H1 (cell line): ENCODE measurements at regions not wholly inside any gene's neighbourhood (a gene's known extent, or its start where the extent isn't known, plus 50 kb on each side); places are given as distances from the start of the nearest gene placed in this dataset.

Source experiments
- CTCF ChIA-PET: fragments of 300-600 bp; sonication (Branson Sonifier 250); formaldehyde crosslinking; loops from one replicate; lab custom pipeline; 2021; ENCODE audit not compliant: partially characterized antibody; lab: Charles Lee
- POLR2A ChIA-PET: fragments of 300-600 bp; sonication (Branson Sonifier 250); formaldehyde crosslinking; loops from one replicate; lab custom pipeline; 2021; ENCODE audit warnings: inconsistent platforms; ENCODE audit not compliant: partially characterized antibody; lab: Charles Lee
- DNase-seq, 2 experiments: peaks; one replicate each; pipeline versions ENCODE4 v3.0.0 to v3.0.0-alpha.2; 2010 to 2022; ENCODE audit warnings: low spot score in 2 of 2, low read depth in 1 of 2, mixed read lengths in 1 of 2
- FAIRE-seq: peaks from 2 replicates; lab custom pipeline; 2011; peaks lifted over from hg19 to GRCh38; lab: Jason Lieb, UNC
- H2AFZ ChIP-seq: 2 replicates; pipeline ENCODE4 v1.8.1; 2012; ENCODE audit warnings: low read length, inconsistent platforms
- H2AK5ac ChIP-seq: 2 replicates; pipeline ENCODE4 v1.6.1; 2013; ENCODE audit warnings: low read depth, low read length
- H2BK120ac ChIP-seq: replicated peaks from 2 replicates; pipeline ENCODE3; 2013; ENCODE audit warnings: low read depth, low read length, inconsistent platforms
- H2BK12ac ChIP-seq: 2 replicates; pipeline ENCODE4 v1.6.1; 2013; ENCODE audit warnings: low read depth, low read length
- H2BK15ac ChIP-seq: 2 replicates; pipeline ENCODE4 v1.6.1; 2013; ENCODE audit warnings: low read length
- H2BK20ac ChIP-seq: 2 replicates; pipeline ENCODE4 v1.6.1; 2013; ENCODE audit warnings: low read length
- H2BK5ac ChIP-seq: 2 replicates; pipeline ENCODE4 v1.6.1; 2013; ENCODE audit warnings: low read depth, low read length
- H3K14ac ChIP-seq: 2 replicates; pipeline ENCODE4 v1.6.1; 2013; ENCODE audit warnings: inconsistent platforms; ENCODE audit not compliant: insufficient read length
- H3K18ac ChIP-seq: 2 replicates; pipeline ENCODE4 v1.6.1; 2013; ENCODE audit warnings: low read length; ENCODE audit errors: extremely low read depth
- H3K23ac ChIP-seq: 2 replicates; pipeline ENCODE4 v1.6.1; 2013; ENCODE audit warnings: inconsistent platforms; ENCODE audit not compliant: insufficient read length
- H3K23me2 ChIP-seq: 2 replicates; pipeline ENCODE4 v1.6.1; 2013; ENCODE audit warnings: low read depth, low read length
- H3K27ac ChIP-seq: 2 replicates; pipeline ENCODE4 v1.6.1; 2011; ENCODE audit warnings: low read depth, low read length, inconsistent platforms
- H3K27me3 ChIP-seq, 4 experiments: replicated peaks in 1 of 4; 1 replicate in 1 of 4; 2 replicates in 3 of 4; pipeline versions ENCODE4 v1.6.1 to v1.8.1; 2011 to 2013; ENCODE audit warnings: low read length in 3 of 4, mild to moderate bottlenecking in 3 of 4, inconsistent platforms in 2 of 4, mixed read lengths in 2 of 4, moderate library complexity in 1 of 4; ENCODE audit not compliant: control insufficient read depth in 3 of 4, insufficient read depth in 3 of 4; ENCODE audit errors: extremely low read depth in 1 of 4
- H3K36me3 ChIP-seq, 4 experiments: 2 replicates each; pipeline versions ENCODE4 v1.6.1 to v1.8.1; 2011 to 2013; ENCODE audit warnings: mild to moderate bottlenecking in 4 of 4, low read length in 3 of 4, moderate library complexity in 2 of 4, control low read depth in 1 of 4, inconsistent platforms in 1 of 4; ENCODE audit not compliant: insufficient read depth in 4 of 4, control insufficient read depth in 2 of 4
- H3K4ac ChIP-seq: replicated peaks from 2 replicates; pipeline ENCODE3; 2013; ENCODE audit warnings: low read length, low read depth, mixed read lengths, inconsistent platforms; ENCODE audit not compliant: insufficient read length
- H3K4me1 ChIP-seq, 4 experiments: replicated peaks in 1 of 4; 1 replicate in 1 of 4; 2 replicates in 3 of 4; pipeline versions ENCODE4 v1.6.1 to v1.8.1; 2011 to 2013; ENCODE audit warnings: low read length in 3 of 4, inconsistent platforms in 2 of 4, mixed read lengths in 1 of 4; ENCODE audit not compliant: insufficient read depth in 4 of 4, control insufficient read depth in 3 of 4
- H3K4me2 ChIP-seq, 2 experiments: 2 replicates each; pipeline versions ENCODE4 v1.6.1 to v1.8.1; 2011 to 2013; ENCODE audit warnings: low read depth in 2 of 2, low read length in 2 of 2, control low read depth in 1 of 2, inconsistent platforms in 1 of 2, mild to moderate bottlenecking in 1 of 2; ENCODE audit not compliant: insufficient read depth in 1 of 2
- H3K4me3 ChIP-seq, 4 experiments: fragments of 200-600, 300-600 bp in 1 of 4; sonication (generic), shearing (Covaris generic), sonication (Bioruptor Twin) in 1 of 4; 2 replicates each; pipeline versions ENCODE4 v1.5.1 to v1.8.1; 2011 to 2016; ENCODE audit warnings: low read length in 4 of 4, low read depth in 3 of 4, control low read depth in 2 of 4, inconsistent platforms in 2 of 4, mild to moderate bottlenecking in 2 of 4, mixed read lengths in 1 of 4, moderate library complexity in 1 of 4; ENCODE audit not compliant: insufficient read depth in 2 of 4; ENCODE audit errors: extremely low read depth in 1 of 4
- H3K56ac ChIP-seq: replicated peaks from 2 replicates; pipeline ENCODE3; 2013; ENCODE audit warnings: low read depth, mild to moderate bottlenecking, mixed read lengths, low read length, inconsistent platforms; ENCODE audit not compliant: insufficient read length
- H3K79me1 ChIP-seq: 2 replicates; pipeline ENCODE4 v1.6.1; 2013; ENCODE audit warnings: low read depth, low read length, control low read depth
- H3K79me2 ChIP-seq, 2 experiments: 2 replicates each; pipeline versions ENCODE4 v1.6.1 to v1.8.1; 2012 to 2013; ENCODE audit warnings: low read length in 2 of 2, mild to moderate bottlenecking in 2 of 2, inconsistent platforms in 1 of 2; ENCODE audit not compliant: insufficient read depth in 2 of 2, control insufficient read depth in 1 of 2
- H3K9ac ChIP-seq, 4 experiments: replicated peaks in 1 of 4; 1 replicate in 1 of 4; 2 replicates in 3 of 4; pipeline versions ENCODE4 v1.6.1 to v1.8.1; 2011 to 2013; ENCODE audit warnings: low read depth in 3 of 4, low read length in 3 of 4, control low read depth in 2 of 4, mild to moderate bottlenecking in 2 of 4, moderate library complexity in 2 of 4, inconsistent platforms in 1 of 4; ENCODE audit errors: extremely low read depth in 1 of 4
- H3K9me3 ChIP-seq, 2 experiments: 2 replicates each; pipeline versions ENCODE4 v1.6.1 to v1.8.1; 2012 to 2013; ENCODE audit warnings: mild to moderate bottlenecking in 2 of 2, moderate library complexity in 2 of 2, control low read depth in 1 of 2, inconsistent platforms in 1 of 2, low read depth in 1 of 2, low read length in 1 of 2, mixed read lengths in 1 of 2; ENCODE audit not compliant: insufficient read depth in 2 of 2
- H4K20me1 ChIP-seq, 2 experiments: replicated peaks in 1 of 2; 2 replicates each; pipeline versions ENCODE3 to v1.8.1; 2011 to 2013; ENCODE audit warnings: inconsistent platforms in 2 of 2, low read length in 2 of 2, mild to moderate bottlenecking in 1 of 2; ENCODE audit not compliant: insufficient read depth in 2 of 2, control insufficient read depth in 1 of 2
- H4K5ac ChIP-seq: 2 replicates; pipeline ENCODE4 v1.6.1; 2013; ENCODE audit warnings: low read length, low read depth, mixed read lengths, inconsistent platforms; ENCODE audit not compliant: insufficient read length
- H4K8ac ChIP-seq: 2 replicates; pipeline ENCODE4 v1.8.0; 2013; ENCODE audit warnings: mild to moderate bottlenecking, moderate library complexity, low read length, inconsistent platforms; ENCODE audit not compliant: insufficient read depth; ENCODE audit errors: extremely low read depth
- H4K91ac ChIP-seq: replicated peaks from 2 replicates; pipeline ENCODE3; 2013; ENCODE audit warnings: low read length, mixed read lengths, inconsistent platforms; ENCODE audit not compliant: insufficient read length
- CBX5 ChIP-seq: fragments of 300-800, 300-1000 bp; sonication (generic); IDR thresholded peaks from 2 replicates; pipeline ENCODE4 v1.7.1; 2016; ENCODE audit warnings: antibody characterized with exemption, low read length, low read depth
- CTCF ChIP-seq, 3 experiments: IDR thresholded peaks; 1 replicate in 2 of 3; 2 replicates in 1 of 3; pipeline versions ENCODE4 v1.5.1 to v1.6.1; 2011; ENCODE audit warnings: low read length in 3 of 3, mild to moderate bottlenecking in 3 of 3, inconsistent platforms in 2 of 3, low read depth in 1 of 3, moderate library complexity in 1 of 3; ENCODE audit not compliant: insufficient read depth in 1 of 3; ENCODE audit errors: control extremely low read depth in 1 of 3
- E2F6 ChIP-seq: IDR thresholded peaks from 2 replicates; pipeline ENCODE4 v1.6.1; 2012; ENCODE audit warnings: inconsistent platforms
- JUND ChIP-seq: IDR thresholded peaks from 2 replicates; pipeline ENCODE4 v1.6.1; 2011; ENCODE audit warnings: mild to moderate bottlenecking, improper control_type of control experiment, low read length
- KDM5A ChIP-seq: fragments of 200-600 bp; IDR thresholded peaks from 2 replicates; pipeline ENCODE4 v1.7.1; 2012; ENCODE audit warnings: mild to moderate bottlenecking, low read length, inconsistent platforms, mixed read lengths
- RXRA ChIP-seq: IDR thresholded peaks from 2 replicates; pipeline ENCODE4 v1.6.1; 2011; ENCODE audit warnings: low read depth, mild to moderate bottlenecking, low read length, moderate library complexity; ENCODE audit not compliant: insufficient read depth
- SAP30 ChIP-seq: fragments of 300-600 bp; sonication (generic); IDR thresholded peaks from 2 replicates; pipeline ENCODE4 v1.7.1; 2012; ENCODE audit warnings: low read length, moderate library complexity, mild to moderate bottlenecking, inconsistent platforms; ENCODE audit not compliant: insufficient read depth, insufficient replicate concordance
- TAF7 ChIP-seq: optimal IDR thresholded peaks from 2 replicates; pipeline ENCODE3; 2011; ENCODE audit warnings: low read depth, mild to moderate bottlenecking, inconsistent platforms, low read length, moderate library complexity, borderline replicate concordance
- TCF12 ChIP-seq: IDR thresholded peaks from 2 replicates; pipeline ENCODE4 v1.6.1; 2011; ENCODE audit warnings: low read depth, mild to moderate bottlenecking, low read length
- WGBS, 2 experiments: shearing (Covaris generic) in 1 of 2; methylation state at CpG; one replicate each; pipeline versions ENCODE4 v1.1.6 to v1.1.7; 2013 to 2015; ENCODE audit warnings: low lambda C conversion rate in 2 of 2, mixed read lengths in 2 of 2, inconsistent platforms in 1 of 2, low coverage in 1 of 2, missing lambda C conversion rate in 1 of 2; ENCODE audit not compliant: insufficient replicate concordance in 2 of 2, insufficient coverage in 1 of 2, insufficient read length in 1 of 2; ENCODE audit errors: extremely low coverage in 1 of 2, missing lambda C conversion rate in 1 of 2; 5-methylcytosine and 5-hydroxymethylcytosine counted together

- H3K9ac ChIP-seq: no peak overlapping the region
- no peaks in the 10 kb centered on the region for H3K23me2 ChIP-seq
- no peak for TF ChIP-seq JUND
- TF ChIP-seq TCF12: no peak
- TF ChIP-seq TAF7: no peak
- TF ChIP-seq CTCF (IDR thresholded peaks at IDR 0.05; ENCODE audit: control extremely low read depth in 1 of 3, insufficient read depth in 1 of 3, low read depth in 1 of 3, low read length in 3 of 3): no peak
- no peak for TF ChIP-seq CBX5
- no peak for TF ChIP-seq E2F6
- TF ChIP-seq SAP30: no peak
- TF ChIP-seq RXRA: no peak
- TF ChIP-seq KDM5A: no peak
- no peak overlapping the region for H3K4me3 ChIP-seq
- no peak overlapping the region for H4K5ac ChIP-seq
- H3K27ac ChIP-seq: no peak overlapping the region
- no peak overlapping the region for H2BK20ac ChIP-seq
- WGBS, 2 experiments: 94% methylated on average over 3 of the region's 3 CpGs; no CpG with 5 or more reads in 1 of the 2 experiments
- H3K56ac ChIP-seq: no peak overlapping the region
- H3K4ac ChIP-seq: no peak overlapping the region
- FAIRE-seq: no peak
- H2AK5ac ChIP-seq: no peak overlapping the region
- no peaks in the 10 kb centered on the region; a peak in 1 of 7 replicates for H3K4me1 ChIP-seq
- H3K27me3 ChIP-seq: no peaks in the 10 kb centered on the region
- no peak overlapping the region for H3K14ac ChIP-seq
- no peak overlapping the region for H2BK12ac ChIP-seq
- no peak overlapping the region for H2BK15ac ChIP-seq
- no peaks in the 10 kb centered on the region for H3K79me1 ChIP-seq
- no peak for DNase-seq
- H3K79me2 ChIP-seq: no peaks in the 10 kb centered on the region
- no peak overlapping the region for H4K91ac ChIP-seq
- ChIA-PET POLR2A (no interaction called here), CTCF (interaction anchor here (0.5 to 1.6 kb wide), 7 partner anchors 9 to 471 kb away, joined by 3 read pairs; no protein-coding TSS in a partner anchor)
- H4K8ac ChIP-seq: no peak overlapping the region
- no peak overlapping the region for H3K4me2 ChIP-seq
- H3K36me3 ChIP-seq: no peaks in the 10 kb centered on the region
- H2BK5ac ChIP-seq: no peak overlapping the region
- H3K23ac ChIP-seq: no peak overlapping the region
- no peak overlapping the region for H3K18ac ChIP-seq
- no peak overlapping the region for H2BK120ac ChIP-seq
- H3K9me3 ChIP-seq: no peaks in the 10 kb centered on the region
- no peaks in the 10 kb centered on the region for H4K20me1 ChIP-seq
- no peak overlapping the region for H2AFZ ChIP-seq
These were observed 352.2 kb downstream of the SPRY1 start for GRCh38 chr4:123748806-123749205.
